MM.1S (cell line): ENCODE measurements at regions not wholly inside any gene's neighbourhood (a gene's known extent, or its start where the extent isn't known, plus 50 kb on each side); places are given as distances from the start of the nearest gene placed in this dataset.
"Not testable (repeated sequence)": the region's sequence is repeated elsewhere in the genome, so short reads cannot be mapped to it uniquely, and the experiment has no call there.

Source experiments
- DNase-seq: peaks from one replicate; pipeline ENCODE4 v3.0.0-alpha.2; 2015
- H2AFZ ChIP-seq: fragments of 300-600 bp; sonication (generic); 2 replicates; pipeline ENCODE4 v1.6.0; 2016; ENCODE audit warnings: antibody characterized with exemption, low read length
- H3F3A ChIP-seq: fragments of 300-600 bp; sonication (generic); 2 replicates; pipeline ENCODE4 v1.6.1; 2016; ENCODE audit warnings: mild to moderate bottlenecking, antibody characterized with exemption, low read length, moderate library complexity, mixed read lengths; ENCODE audit not compliant: insufficient read depth
- H3K27ac ChIP-seq: fragments of 300-600 bp; sonication (generic); 2 replicates; pipeline ENCODE4 v1.5.1; 2016; ENCODE audit warnings: mild to moderate bottlenecking, low read length
- H3K27me3 ChIP-seq: fragments of 300-600 bp; sonication (generic); replicated peaks from 2 replicates; pipeline ENCODE4 v1.6.0; 2016; ENCODE audit warnings: low read length; ENCODE audit not compliant: insufficient read depth
- H3K36me3 ChIP-seq: fragments of 300-600 bp; sonication (generic); replicated peaks from 2 replicates; pipeline ENCODE4 v1.6.1; 2016; ENCODE audit warnings: mild to moderate bottlenecking, low read length, mixed read lengths; ENCODE audit not compliant: insufficient read depth
- H3K4me1 ChIP-seq: fragments of 300-600 bp; sonication (generic); 2 replicates; pipeline ENCODE4 v1.6.1; 2016; ENCODE audit warnings: low read length, mixed read lengths
- H3K4me2 ChIP-seq: fragments of 300-600 bp; sonication (generic); 2 replicates; pipeline ENCODE4 v1.6.0; 2016; ENCODE audit warnings: low read depth, low read length
- H3K4me3 ChIP-seq: fragments of 300-600 bp; sonication (generic); 2 replicates; pipeline ENCODE4 v1.5.1; 2016; ENCODE audit warnings: low read length, mixed read lengths
- H3K79me2 ChIP-seq: fragments of 300-600 bp; sonication (generic); 2 replicates; pipeline ENCODE4 v1.6.1; 2016; ENCODE audit warnings: mixed run types, low read length, mixed read lengths
- H3K9ac ChIP-seq: fragments of 300-600 bp; sonication (generic); 2 replicates; pipeline ENCODE4 v1.6.1; 2016; ENCODE audit warnings: low read length, mixed read lengths
- H3K9me2 ChIP-seq: fragments of 300-600 bp; sonication (generic); replicated peaks from 2 replicates; pipeline ENCODE4 v1.6.1; 2016; ENCODE audit warnings: mild to moderate bottlenecking, low read length, mixed read lengths; ENCODE audit not compliant: insufficient read depth
- H3K9me3 ChIP-seq: fragments of 300-600 bp; sonication (generic); replicated peaks from 2 replicates; pipeline ENCODE4 v1.6.1; 2016; ENCODE audit warnings: mild to moderate bottlenecking, low read length, mixed read lengths; ENCODE audit not compliant: insufficient read depth
- H4K20me1 ChIP-seq: fragments of 300-600 bp; sonication (generic); 2 replicates; pipeline ENCODE4 v1.6.1; 2016; ENCODE audit warnings: mild to moderate bottlenecking, low read length, moderate library complexity, mixed read lengths; ENCODE audit not compliant: insufficient read depth

DNA sequence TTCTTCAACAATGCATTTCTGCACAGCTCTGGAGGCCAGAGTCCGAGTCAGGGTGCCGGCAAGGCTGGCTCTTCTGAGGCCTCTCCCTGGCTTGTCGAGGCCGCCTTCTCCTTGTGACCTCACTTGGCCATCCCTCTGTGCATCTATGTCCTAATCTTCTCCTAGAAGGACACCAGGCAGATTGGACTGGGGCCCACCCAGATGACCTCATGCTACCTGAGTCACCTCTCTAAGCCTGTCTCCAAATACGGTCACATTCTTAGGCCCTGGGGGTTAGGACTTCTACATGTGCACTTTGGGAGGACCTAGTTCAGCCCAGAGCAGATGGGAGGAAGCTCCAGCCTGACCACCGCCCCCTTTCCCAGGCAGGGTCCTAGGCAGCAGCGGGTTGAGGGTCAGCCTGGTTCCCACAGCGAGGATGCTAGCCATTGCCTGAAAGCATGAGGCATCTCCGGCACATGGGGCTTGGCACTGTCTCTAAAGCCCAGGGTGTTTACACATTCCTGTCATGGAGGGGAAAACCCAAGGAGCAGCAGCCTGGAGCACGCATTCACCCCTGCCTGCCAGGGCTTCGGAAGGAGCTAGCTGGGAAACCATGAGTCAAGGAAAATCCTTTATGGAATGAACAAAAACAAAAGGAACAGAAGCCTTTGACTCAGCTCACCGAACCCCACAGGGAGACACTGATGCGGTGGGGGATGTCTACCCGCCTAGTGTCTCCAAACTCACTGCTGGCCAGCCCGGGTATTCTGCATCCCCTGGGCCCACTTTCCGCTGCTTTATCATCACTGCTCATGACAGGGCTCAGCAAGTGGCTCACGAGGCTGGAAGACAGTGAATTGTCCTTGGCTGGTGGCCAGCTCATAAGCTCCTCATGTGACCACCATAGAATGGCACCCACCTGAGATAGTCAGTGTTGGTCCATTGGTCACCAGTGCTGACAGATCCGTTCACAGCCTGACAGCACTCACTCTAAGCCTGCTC, 140.2 kb upstream of the ZNF469 start:
- not testable (repeated sequence) for H3K79me2 ChIP-seq, H2AFZ ChIP-seq, H3K9me2 ChIP-seq, H4K20me1 ChIP-seq, H3K36me3 ChIP-seq, H3K9me3 ChIP-seq, H3K4me3 ChIP-seq, DNase-seq, H3K27me3 ChIP-seq, H3K9ac ChIP-seq, H3K4me1 ChIP-seq, H3K27ac ChIP-seq, H3F3A ChIP-seq, H3K4me2 ChIP-seq

DNA sequence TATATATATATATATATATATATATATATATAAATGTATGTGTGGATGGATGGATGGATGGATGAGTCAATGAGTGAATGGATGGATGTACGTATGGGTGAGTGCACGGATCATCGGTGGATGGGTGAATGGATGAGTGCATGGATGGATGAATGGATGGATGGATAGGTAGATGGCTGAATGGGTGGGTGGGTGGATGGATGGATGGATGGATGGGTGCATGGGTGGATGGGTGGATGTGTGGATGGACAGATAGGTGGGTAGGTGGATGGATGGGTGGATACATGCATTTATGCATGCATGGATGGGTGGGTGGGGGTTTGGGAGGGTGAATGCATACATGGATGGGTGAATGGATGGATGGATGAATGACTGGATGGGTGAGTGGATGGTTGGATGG, 138.8 kb upstream of the ZNF469 start:
- not testable (repeated sequence) for H2AFZ ChIP-seq, H3K9me3 ChIP-seq, H4K20me1 ChIP-seq, H3K4me2 ChIP-seq, H3K27ac ChIP-seq, H3F3A ChIP-seq, DNase-seq, H3K36me3 ChIP-seq, H3K9me2 ChIP-seq, H3K27me3 ChIP-seq, H3K4me3 ChIP-seq, H3K9ac ChIP-seq, H3K79me2 ChIP-seq, H3K4me1 ChIP-seq

DNA sequence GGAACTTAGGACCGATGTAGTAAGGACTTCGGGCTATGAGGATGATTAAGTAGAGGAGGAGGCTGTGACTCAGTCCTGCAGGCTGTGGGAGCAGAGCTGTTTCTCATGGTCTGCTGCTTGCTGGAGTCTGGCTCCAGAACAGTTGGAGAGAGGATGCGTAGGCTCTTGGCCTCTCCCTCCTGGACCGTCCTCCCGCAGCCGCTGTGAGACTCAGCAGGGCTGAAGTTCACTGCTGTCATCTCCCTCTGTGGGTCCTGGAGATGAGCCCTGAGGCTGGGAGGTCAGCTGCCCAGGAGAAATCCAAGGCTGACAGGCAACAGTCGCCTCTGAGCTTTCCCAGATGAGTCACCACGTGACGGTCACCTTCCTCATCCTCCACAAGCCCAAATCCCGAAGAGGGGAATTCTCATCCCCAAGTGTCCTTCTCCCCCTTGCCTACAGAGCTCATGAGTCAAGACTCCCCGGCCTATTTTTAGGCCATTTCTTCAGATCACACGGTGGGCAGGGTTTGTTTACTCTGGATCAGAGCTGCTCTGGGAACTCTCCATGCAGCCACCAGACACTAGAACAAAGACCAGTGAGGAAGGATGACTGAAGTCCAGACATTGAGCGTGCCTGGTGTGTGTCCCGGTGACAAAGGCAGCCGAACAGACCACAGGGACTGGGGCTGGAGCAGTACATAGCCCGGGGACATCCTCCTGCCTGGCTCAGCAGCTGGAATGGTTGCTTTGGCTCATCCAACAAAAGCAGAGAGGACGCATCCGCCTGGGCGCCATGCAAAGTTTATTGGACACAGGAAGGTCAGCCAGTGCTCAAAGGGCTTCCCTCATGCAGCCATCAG, 137.3 kb upstream of the ZNF469 start:
- DNase-seq, H3K4me2 ChIP-seq, H3K4me3 ChIP-seq, H3K9ac ChIP-seq, H3K9me2 ChIP-seq, H3K79me2 ChIP-seq, H3K4me1 ChIP-seq, H2AFZ ChIP-seq, H3K27ac ChIP-seq, H3K27me3 ChIP-seq, H3K36me3 ChIP-seq, H4K20me1 ChIP-seq, H3F3A ChIP-seq, H3K9me3 ChIP-seq: not testable (repeated sequence)

DNA sequence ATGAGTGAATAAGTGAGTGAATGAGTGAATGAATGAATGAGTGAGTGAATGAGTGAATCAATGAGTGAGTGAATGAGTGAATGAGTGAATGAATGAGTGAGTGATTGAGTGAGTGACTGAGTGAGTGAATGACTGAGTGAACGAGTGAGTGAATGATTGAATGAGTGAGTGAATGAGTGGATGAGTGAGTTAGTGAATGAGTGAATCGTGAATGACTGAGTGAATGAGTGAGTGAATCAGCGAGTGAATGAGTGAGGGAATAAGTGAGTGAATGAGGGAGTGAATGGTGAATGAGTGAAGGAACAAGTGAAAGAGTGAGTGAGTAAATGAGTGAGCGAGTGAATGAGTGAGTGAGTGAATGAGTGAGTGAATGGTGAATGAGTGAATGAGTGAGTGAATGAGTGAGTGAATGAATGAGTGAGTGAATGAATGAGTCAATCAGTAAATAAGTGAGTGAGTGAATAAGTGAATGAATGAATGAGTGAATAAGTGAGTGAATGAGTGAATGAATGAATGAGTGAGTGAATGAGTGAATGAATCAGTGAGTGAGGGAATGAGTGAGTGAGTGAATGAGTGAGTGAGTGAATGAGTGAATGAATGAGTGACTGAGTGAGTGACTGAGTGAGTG, 135.7 kb upstream of the ZNF469 start:
- not testable (repeated sequence) for H3K79me2 ChIP-seq, H3K4me1 ChIP-seq, DNase-seq, H3K27ac ChIP-seq, H3K4me2 ChIP-seq, H3F3A ChIP-seq, H3K9ac ChIP-seq, H2AFZ ChIP-seq, H3K4me3 ChIP-seq, H3K9me2 ChIP-seq, H4K20me1 ChIP-seq, H3K36me3 ChIP-seq, H3K27me3 ChIP-seq, H3K9me3 ChIP-seq

DNA sequence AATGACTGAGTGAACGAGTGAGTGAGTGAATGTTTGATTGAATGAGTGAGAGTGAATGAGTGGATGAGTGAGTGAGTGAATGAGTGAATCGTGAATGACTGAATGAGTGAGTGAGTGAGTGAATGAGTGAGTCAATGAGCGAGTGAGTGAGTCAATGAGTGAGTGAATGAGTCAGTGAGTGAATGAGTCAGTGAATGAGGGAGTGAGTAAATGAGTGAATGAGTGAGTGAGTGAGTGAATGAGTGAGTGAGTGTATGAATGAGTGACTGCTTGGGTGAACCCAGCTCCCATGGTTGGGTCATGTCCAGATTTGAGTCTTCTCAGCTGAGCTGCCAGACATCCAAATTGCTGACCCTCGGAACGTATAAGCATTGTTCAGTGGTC, 135.2 kb upstream of the ZNF469 start:
- H3F3A ChIP-seq, H3K4me1 ChIP-seq, H4K20me1 ChIP-seq, H3K9me2 ChIP-seq, H3K9ac ChIP-seq, H3K79me2 ChIP-seq, DNase-seq, H3K27me3 ChIP-seq, H3K27ac ChIP-seq, H3K9me3 ChIP-seq, H3K4me2 ChIP-seq, H3K36me3 ChIP-seq, H3K4me3 ChIP-seq, H2AFZ ChIP-seq: not testable (repeated sequence)

DNA sequence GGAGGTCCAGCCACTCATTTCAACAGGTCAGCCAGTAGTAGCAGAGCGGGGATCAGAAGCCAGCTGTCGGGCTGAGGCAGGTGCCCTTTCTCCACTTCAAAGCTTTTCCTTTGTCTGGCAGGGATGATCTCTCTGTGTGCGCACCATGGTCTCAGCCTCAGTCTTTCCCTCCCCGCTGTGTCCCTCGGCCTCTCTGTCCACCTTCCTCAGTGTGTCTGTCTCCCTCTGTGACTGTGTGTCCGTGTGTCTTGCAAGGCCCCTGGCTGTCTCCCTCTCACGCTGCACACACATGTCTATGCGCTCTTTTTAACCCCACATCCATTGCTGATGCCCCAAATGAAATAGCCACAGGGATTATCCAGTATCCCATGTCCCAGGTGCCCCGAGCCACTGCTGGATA, 134.0 kb upstream of the ZNF469 start:
- not testable (repeated sequence) for DNase-seq, H3K9ac ChIP-seq

DNA sequence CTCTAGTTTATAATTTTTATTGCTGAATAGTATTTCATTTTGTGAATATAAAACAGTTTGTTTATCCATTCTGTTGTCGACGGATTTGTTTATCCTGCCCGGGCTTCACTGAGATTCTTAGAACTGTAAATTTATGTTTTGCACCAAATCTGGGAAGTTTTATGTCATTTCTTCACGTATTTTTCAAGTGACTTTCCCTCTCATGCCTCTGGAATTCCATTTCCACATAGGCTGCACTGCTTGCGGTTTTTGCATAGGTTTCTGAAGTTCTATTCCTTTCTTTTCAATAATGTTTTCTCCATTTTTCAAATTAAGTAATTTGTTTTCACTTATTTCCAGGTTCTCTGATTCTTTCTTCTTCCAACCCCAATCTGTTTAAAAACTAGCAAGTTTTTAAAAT, 132.4 kb upstream of the ZNF469 start:
- H3F3A ChIP-seq, H3K4me3 ChIP-seq, H3K4me1 ChIP-seq, H4K20me1 ChIP-seq, H3K27ac ChIP-seq, H3K9ac ChIP-seq, H3K79me2 ChIP-seq, H3K27me3 ChIP-seq, H3K9me3 ChIP-seq, H2AFZ ChIP-seq, H3K9me2 ChIP-seq, DNase-seq, H3K4me2 ChIP-seq, H3K36me3 ChIP-seq: not testable (repeated sequence)

More for the DNA sequence above, 134.0 kb upstream of the ZNF469 start:
- not testable (repeated sequence) for H3K79me2 ChIP-seq, H2AFZ ChIP-seq, H3K27ac ChIP-seq, H3K4me2 ChIP-seq, H3K4me3 ChIP-seq, H3K9me2 ChIP-seq, H4K20me1 ChIP-seq, H3K4me1 ChIP-seq, H3F3A ChIP-seq, H3K9me3 ChIP-seq, H3K27me3 ChIP-seq, H3K36me3 ChIP-seq
